22Rv1 (cell line): ENCODE measurements at regions not wholly inside any gene's neighbourhood (a gene's known extent, or its start where the extent isn't known, plus 50 kb on each side); places are given as distances from the start of the nearest gene placed in this dataset.

Experiments
- CTCF ChIP-seq: fragments of 450-650 bp; IDR thresholded peaks from 2 replicates; pipeline ENCODE4 v1.5.1; 2017; ENCODE audit warnings: mild to moderate bottlenecking
- ZFX ChIP-seq: fragments of 450-650 bp; IDR thresholded peaks from 2 replicates; pipeline ENCODE4 v1.6.1; 2017; ENCODE audit warnings: antibody characterized with exemption, borderline replicate concordance

- no peak for TF ChIP-seq CTCF
- no peak for TF ChIP-seq ZFX
Observed at GRCh38 chr15:53397041-53397616, 362.3 kb downstream of the WDR72 start.
